BLaER1 (cell line): ENCODE measurements at regions not wholly inside any gene's neighbourhood (a gene's known extent, or its start where the extent isn't known, plus 50 kb on each side); places are given as distances from the start of the nearest gene placed in this dataset.

Experiments used
- H3K27ac ChIP-seq: shearing (Covaris generic); formaldehyde crosslinking; 2 replicates; pipeline ENCODE4 v1.8.1; 2022
- H3K27me3 ChIP-seq: shearing (Covaris generic); formaldehyde crosslinking; 2 replicates; pipeline ENCODE4 v1.8.1; 2022
- H3K36me3 ChIP-seq: shearing (Covaris generic); formaldehyde crosslinking; 2 replicates; pipeline ENCODE4 v1.8.1; 2022
- H3K4me1 ChIP-seq: shearing (Covaris generic); formaldehyde crosslinking; 2 replicates; pipeline ENCODE4 v1.8.1; 2022
- H3K4me2 ChIP-seq: shearing (Covaris generic); formaldehyde crosslinking; 2 replicates; pipeline ENCODE4 v1.8.1; 2022
- H3K4me3 ChIP-seq: shearing (Covaris generic); formaldehyde crosslinking; 2 replicates; pipeline ENCODE4 v1.8.1; 2022
- H3K9ac ChIP-seq: shearing (Covaris generic); formaldehyde crosslinking; 2 replicates; pipeline ENCODE4 v1.8.1; 2022
- H3K9me3 ChIP-seq: shearing (Covaris generic); formaldehyde crosslinking; 2 replicates; pipeline ENCODE4 v1.8.1; 2022
- H4K20me1 ChIP-seq: shearing (Covaris generic); formaldehyde crosslinking; 2 replicates; pipeline ENCODE4 v1.8.1; 2022
- Cebpa-rat ChIP-seq: shearing (Covaris generic); IDR thresholded peaks from 2 replicates; pipeline ENCODE4 v1.8.1; 2022

DNA sequence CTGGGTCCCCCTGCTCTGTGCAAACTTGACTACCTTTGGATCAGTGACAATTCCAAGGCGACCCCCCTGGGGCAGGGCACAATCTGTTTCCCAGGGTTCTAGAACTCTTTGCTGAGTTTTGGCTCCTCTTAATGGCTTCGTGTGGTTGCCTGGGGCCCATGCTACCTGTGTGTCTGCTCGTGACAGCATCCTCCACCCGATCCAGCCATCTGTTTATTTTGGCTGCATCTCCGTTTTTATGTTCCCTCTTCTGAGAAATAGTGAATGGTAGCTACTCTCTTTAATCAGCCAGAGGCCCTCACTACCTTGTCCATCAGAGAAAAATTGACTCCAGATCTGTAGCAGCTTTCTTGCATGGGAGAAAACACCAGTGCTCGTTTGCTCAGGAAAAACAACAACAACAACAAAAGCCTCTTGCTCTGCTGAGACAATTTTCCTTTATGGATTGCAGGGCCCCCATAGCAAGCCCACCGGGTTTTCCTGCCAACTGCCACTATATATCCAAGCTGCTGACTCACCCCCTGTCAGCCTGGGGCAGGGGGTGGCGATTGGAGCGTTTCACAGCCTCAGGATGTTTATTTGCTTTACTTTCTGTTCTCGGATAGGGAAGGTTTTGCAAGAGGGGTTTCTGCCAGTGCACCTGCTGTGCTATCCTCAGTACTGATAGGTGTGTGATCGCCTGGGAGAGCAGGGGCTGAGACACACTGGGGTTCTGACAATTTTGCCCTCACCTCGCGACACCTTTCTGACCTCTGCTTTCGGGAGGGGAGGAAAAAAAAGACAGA, 607.8 kb downstream of the BNC2 start:
- H3K9me3 ChIP-seq, result 0 out of 2 replicates have a peak, but pooled peaks cover 2% of the 10 kb centered on the region
- H3K36me3 ChIP-seq, result no peaks in the 10 kb centered on the region
- peaks cover 65% of the 10 kb centered on the region for H3K4me1 ChIP-seq
- H3K27me3 ChIP-seq, result no peaks in the 10 kb centered on the region
- H4K20me1 ChIP-seq, result no peaks in the 10 kb centered on the region
- no peak overlapping the region for H3K4me3 ChIP-seq
- no peak overlapping the region for H3K9ac ChIP-seq
- peak overlapping the region; percentile 43 for H3K4me2 ChIP-seq
- no peak overlapping the region for H3K27ac ChIP-seq
- no peak for TF ChIP-seq Cebpa-rat

DNA sequence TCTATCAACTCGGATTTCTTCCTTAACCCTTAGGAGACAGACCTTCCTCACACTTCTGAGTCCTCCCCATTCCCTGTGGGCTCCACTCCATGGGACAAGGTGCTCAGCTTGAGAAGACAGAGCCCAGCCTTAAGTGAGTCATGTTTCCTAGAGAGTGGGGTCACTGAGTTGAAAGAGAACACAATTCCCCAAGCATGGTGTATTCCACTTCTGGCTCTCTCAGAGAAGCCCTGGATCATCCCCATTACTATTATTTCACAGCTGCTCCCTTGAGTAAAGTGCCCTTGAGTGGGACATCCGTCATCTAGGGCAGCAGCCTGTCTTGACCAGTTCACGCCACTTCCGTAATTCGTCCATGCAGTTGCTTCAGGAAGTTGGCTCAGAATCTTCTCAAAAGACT, 604.8 kb downstream of the BNC2 start:
- Histone ChIP-seq H3K9me3 (no peaks in the 10 kb centered on the region), H3K9ac (no peak overlapping the region), H3K4me1 (peaks cover 58% of the 10 kb centered on the region), H3K4me2 (no peak overlapping the region), H3K4me3 (no peak overlapping the region), H3K36me3 (no peaks in the 10 kb centered on the region), H3K27ac (no peak overlapping the region), H4K20me1 (no peaks in the 10 kb centered on the region), H3K27me3 (no peaks in the 10 kb centered on the region)
- no peak for TF ChIP-seq Cebpa-rat

DNA sequence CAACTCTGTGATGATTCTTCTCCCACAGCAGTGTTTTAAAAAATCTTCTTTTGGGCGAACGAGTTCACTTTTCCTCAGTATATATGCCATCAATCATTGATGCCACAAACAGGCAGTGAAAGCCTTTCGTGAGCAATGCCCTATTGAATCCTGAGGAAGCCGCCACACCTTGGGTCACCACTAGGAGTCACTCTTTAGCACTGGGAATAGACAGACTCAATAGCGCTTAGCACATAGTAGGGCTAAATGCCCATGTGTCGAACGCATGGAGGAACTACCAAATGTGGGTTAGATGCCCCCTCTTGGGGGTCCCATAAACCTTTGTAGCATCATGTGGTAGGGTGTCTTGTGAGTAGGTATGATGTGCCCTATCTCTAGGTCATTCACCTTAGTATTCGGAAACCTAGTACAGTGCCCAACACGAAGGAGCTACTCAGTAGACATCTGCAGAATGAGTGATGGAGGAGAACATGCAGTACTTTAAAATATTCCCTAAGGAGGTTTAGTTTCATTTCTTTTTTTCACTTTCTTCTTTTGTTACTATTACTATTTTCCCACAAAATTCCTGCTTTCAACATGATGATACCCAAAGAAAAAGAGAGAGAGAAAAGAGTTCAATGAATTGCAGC, 603.7 kb downstream of the BNC2 start:
- peaks cover 58% of the 10 kb centered on the region for H3K4me1 ChIP-seq
- no peaks in the 10 kb centered on the region for H3K27me3 ChIP-seq
- peak overlapping the region; percentile 82 for H3K4me2 ChIP-seq
- peak overlapping the region; percentile 56 for H3K4me3 ChIP-seq
- no peaks in the 10 kb centered on the region for H3K9me3 ChIP-seq
- H3K27ac ChIP-seq, result peak overlapping the region; percentile 47; the same call in 1 of the 2 replicates
- TF ChIP-seq Cebpa-rat, result no peak
- no peaks in the 10 kb centered on the region for H4K20me1 ChIP-seq
- peak overlapping the region; percentile 66; the same call in 1 of the 2 replicates for H3K9ac ChIP-seq
- no peaks in the 10 kb centered on the region for H3K36me3 ChIP-seq

DNA sequence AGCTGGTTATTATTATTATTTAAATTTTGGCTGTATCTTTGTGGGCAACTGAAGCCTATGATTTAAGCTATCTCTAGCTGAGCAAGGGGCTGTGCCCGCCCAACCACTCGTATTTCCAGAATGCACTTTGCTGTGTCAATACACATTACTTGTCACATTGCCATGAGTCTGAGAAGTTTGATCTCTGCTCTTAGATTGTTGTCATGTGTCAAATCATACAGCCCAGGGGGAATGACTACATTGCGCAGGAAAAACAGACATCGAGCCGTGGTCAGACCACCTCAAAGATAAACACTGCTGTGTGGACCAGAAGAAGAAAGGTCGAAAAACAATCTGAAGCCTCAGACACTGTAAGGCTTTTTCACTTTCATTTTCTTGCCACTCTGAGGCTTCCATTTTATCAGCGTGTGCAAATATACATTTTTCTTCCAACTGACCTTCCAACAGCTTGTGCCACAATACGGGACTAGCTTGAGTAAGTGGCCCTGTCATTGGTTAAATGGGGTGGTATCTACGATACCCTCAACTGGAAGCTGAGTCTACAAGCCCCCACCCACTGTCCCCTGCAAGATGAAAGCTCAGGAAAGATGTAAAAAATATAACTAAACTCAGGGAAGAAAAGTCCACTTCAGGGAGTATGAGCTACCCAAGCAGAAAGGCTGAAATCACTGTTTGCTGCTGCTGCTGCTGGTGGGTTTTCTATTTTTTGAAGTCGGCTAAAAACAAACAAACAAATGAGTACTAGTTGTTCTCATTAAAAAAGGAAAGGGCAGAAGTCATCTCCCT, 603.0 kb downstream of the BNC2 start:
- Histone ChIP-seq H3K27me3 (no peaks in the 10 kb centered on the region), H3K4me1 (peaks cover 58% of the 10 kb centered on the region), H3K4me2 (peak overlapping the region; percentile 82), H4K20me1 (no peaks in the 10 kb centered on the region), H3K9ac (peak overlapping the region; percentile 66), H3K27ac (peak overlapping the region; percentile 47), H3K36me3 (no peaks in the 10 kb centered on the region), H3K9me3 (no peaks in the 10 kb centered on the region), H3K4me3 (peak overlapping the region; percentile 56)
- no peak for TF ChIP-seq Cebpa-rat

DNA sequence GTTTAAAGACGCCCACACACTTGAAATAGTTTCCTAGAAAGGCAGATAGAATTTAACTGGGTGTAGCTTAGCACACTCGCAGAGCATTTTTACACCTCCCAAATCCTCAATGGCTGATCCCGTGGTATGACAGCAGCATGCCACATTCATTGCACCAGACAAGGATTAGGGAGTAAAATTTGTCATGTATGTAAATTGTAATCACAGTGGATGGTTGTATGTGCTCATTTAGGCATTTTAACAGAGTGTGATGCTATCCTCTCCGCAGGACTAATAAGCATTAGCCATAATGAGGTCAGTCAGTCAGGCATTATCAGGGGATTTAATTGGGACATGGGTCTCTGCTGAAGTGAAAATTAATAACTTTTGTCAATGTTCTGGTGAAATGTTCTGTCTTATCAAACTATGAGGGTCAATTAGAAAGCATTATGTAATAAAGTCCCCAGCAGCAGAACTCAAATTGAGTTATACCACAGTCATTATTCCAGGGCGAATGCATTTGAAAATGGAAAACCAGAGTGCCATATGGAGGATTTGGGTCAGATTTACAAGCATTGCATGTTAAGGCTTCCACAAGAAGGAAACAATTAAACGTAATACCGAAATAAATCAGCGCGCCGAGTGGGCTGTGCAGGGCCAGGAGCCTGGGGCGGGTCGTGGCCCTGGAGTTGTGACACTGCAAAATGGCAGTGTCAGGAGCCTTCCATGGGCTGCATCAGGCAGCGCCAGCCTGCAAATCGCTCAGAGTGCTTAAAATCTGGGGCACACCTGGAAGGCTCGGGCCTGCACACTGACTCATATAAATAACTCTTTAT, 602.2 kb downstream of the BNC2 start:
- no peak overlapping the region for H3K9ac ChIP-seq
- no peak overlapping the region; the same call in 1 of the 2 replicates for H3K27ac ChIP-seq
- peaks cover 52% of the 10 kb centered on the region for H3K4me1 ChIP-seq
- H3K27me3 ChIP-seq, result no peaks in the 10 kb centered on the region
- H4K20me1 ChIP-seq, result no peaks in the 10 kb centered on the region
- peak overlapping the region; percentile 82 for H3K4me2 ChIP-seq
- no peaks in the 10 kb centered on the region for H3K9me3 ChIP-seq
- H3K36me3 ChIP-seq, result no peaks in the 10 kb centered on the region
- no peak for TF ChIP-seq Cebpa-rat
- no peak overlapping the region for H3K4me3 ChIP-seq

GRCh38 chr9:16271967-16272366, 598.5 kb downstream of the BNC2 start:
- Histone ChIP-seq H3K9me3 (no peaks in the 10 kb centered on the region), H3K36me3 (no peaks in the 10 kb centered on the region), H3K4me1 (peaks cover 30% of the 10 kb centered on the region), H3K27me3 (no peaks in the 10 kb centered on the region), H3K4me2 (peak overlapping the region; percentile 18; the same call in 1 of the 2 replicates), H3K9ac (no peak overlapping the region), H3K27ac (no peak overlapping the region), H4K20me1 (no peaks in the 10 kb centered on the region), H3K4me3 (no peak overlapping the region)
- no peak for TF ChIP-seq Cebpa-rat

- Histone ChIP-seq H3K4me1 (peaks cover 22% of the 10 kb centered on the region), H3K4me2 (no peak overlapping the region), H3K36me3 (no peaks in the 10 kb centered on the region), H3K27ac (no peak overlapping the region), H3K9me3 (no peaks in the 10 kb centered on the region), H3K9ac (no peak overlapping the region), H4K20me1 (no peaks in the 10 kb centered on the region), H3K4me3 (no peak overlapping the region), H3K27me3 (no peaks in the 10 kb centered on the region)
- no peak for TF ChIP-seq Cebpa-rat
Measured at GRCh38 chr9:16272776-16273175, 597.7 kb downstream of the BNC2 start.

DNA sequence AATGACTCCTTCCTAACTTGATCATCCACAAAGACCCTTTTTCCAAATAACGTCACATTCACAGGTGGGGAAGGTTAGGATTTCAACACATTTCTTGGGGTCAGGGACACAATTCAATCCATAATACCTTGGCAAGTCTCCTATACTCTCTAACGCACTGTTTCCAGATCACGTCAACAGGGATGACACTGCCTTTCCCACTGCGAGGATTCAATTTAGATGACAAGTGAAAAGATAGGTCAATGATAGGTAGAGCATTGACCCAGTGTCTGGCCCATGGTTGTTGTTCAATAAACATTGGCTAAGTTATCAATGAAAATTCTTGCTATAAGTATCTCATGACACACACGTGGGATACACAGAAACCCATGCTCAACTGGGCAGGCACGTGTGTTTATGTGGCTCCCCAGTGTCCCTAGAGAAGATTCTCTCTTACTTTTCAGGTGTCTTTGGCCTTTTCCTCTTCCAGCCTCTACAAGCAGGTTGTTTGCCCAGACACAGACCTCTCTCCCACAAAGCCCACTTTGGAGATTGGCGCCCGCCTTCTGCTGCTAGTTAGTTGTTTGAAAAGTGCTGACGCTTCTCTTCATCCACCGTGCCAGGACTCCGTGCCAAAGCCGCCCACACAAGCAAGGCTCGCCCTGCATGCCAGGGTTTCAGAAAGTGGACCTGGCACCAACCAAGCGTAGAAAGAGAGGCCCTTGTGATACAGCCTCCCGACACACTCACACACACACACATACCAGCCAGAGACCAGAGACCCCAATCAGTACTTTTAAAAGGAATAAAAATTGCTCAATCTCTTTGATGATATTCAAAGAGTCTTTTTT, 594.5 kb downstream of the BNC2 start:
- no peak overlapping the region for H3K9ac ChIP-seq
- H3K27me3 ChIP-seq, result no peaks in the 10 kb centered on the region
- no peaks in the 10 kb centered on the region for H3K36me3 ChIP-seq
- no peak overlapping the region for H3K4me2 ChIP-seq
- no peak for TF ChIP-seq Cebpa-rat
- H4K20me1 ChIP-seq, result no peaks in the 10 kb centered on the region
- no peak overlapping the region for H3K4me3 ChIP-seq
- H3K27ac ChIP-seq, result no peak overlapping the region
- H3K9me3 ChIP-seq, result no peaks in the 10 kb centered on the region
- peaks cover 10% of the 10 kb centered on the region; the same call in 1 of the 2 replicates for H3K4me1 ChIP-seq
